ENCODE measurements at regions not wholly inside any gene's neighbourhood (a gene's known extent, or its start where the extent isn't known, plus 50 kb on each side); places are given as distances from the start of the nearest gene placed in this dataset.

- intact Hi-C loops (cut with micrococcal nuclease; ENCODE audit: unreplicated experiment), result no loop called here
- Histone ChIP-seq H3K79me2 (ENCODE audit: insufficient read depth, low read depth, low read length) (no peaks in the 10 kb centered on the region), H3K27ac (ENCODE audit: low read depth, low read length, poor library complexity, severe bottlenecking) (no peak overlapping the region), H4K20me1 (ENCODE audit: insufficient read depth, low read length) (no peaks in the 10 kb centered on the region), H3K36me3 (ENCODE audit: insufficient read depth, low read length) (no peaks in the 10 kb centered on the region), H2AFZ (ENCODE audit: low read length) (no peak overlapping the region), H3K4me2 (ENCODE audit: low read length) (no peak overlapping the region), H3K9me2 (ENCODE audit: insufficient read depth, low read length) (no peaks in the 10 kb centered on the region), H3K4me3 (ENCODE audit: low read depth, low read length, poor library complexity, severe bottlenecking) (no peak overlapping the region), H3K9me3 (ENCODE audit: low read length) (no peaks in the 10 kb centered on the region), H3K4me1 (ENCODE audit: insufficient read depth, low read length, poor library complexity, severe bottlenecking) (no peaks in the 10 kb centered on the region)
- DNase-seq (ENCODE audit: low spot score), result no peak
- ChIA-PET CTCF (ENCODE audit: unreplicated experiment) (no interaction called here), POLR2A (no interaction called here)
- BruUV-seq (replicated peaks), result no TSS peak
- no peak for TF ChIP-seq EZH2phosphoT487 (IDR thresholded peaks at IDR 0.05; ENCODE audit: borderline replicate concordance, low read depth, low read length)
These were observed 159.2 kb upstream of the SFRP2 start for GRCh38 chr4:153948041-153948440.

GRCh38 chr4:153947124-153947523 lies 158.2 kb upstream of the SFRP2 start:
- BruUV-seq (replicated peaks), result no TSS peak
- intact Hi-C loops (cut with micrococcal nuclease; ENCODE audit: unreplicated experiment), result no loop called here

GRCh38 chr4:153945704-153946103 lies 156.8 kb upstream of the SFRP2 start:
- H3K9me2 ChIP-seq (ENCODE audit: insufficient read depth, low read length), result no peaks in the 10 kb centered on the region
- TF ChIP-seq CTCF (conservative IDR thresholded peaks at IDR 0.05; ENCODE audit: low read length) (no peak), EZH2phosphoT487 (IDR thresholded peaks at IDR 0.05; ENCODE audit: borderline replicate concordance, low read depth, low read length) (no peak)
- BruUV-seq (replicated peaks), result no TSS peak
- no peaks in the 10 kb centered on the region for H3K4me1 ChIP-seq (ENCODE audit: insufficient read depth, low read length, poor library complexity, severe bottlenecking)
- no peaks in the 10 kb centered on the region for H3K79me2 ChIP-seq (ENCODE audit: insufficient read depth, low read depth, low read length)
- intact Hi-C loops (cut with micrococcal nuclease; ENCODE audit: unreplicated experiment), result no loop called here
- no peak for DNase-seq (ENCODE audit: low spot score)
- no peak overlapping the region for H3K4me3 ChIP-seq (ENCODE audit: low read depth, low read length, poor library complexity, severe bottlenecking)
- H3K9me3 ChIP-seq (ENCODE audit: low read length), result no peaks in the 10 kb centered on the region
- H3K4me2 ChIP-seq (ENCODE audit: low read length), result no peak overlapping the region
- no peak overlapping the region for H3K27ac ChIP-seq (ENCODE audit: low read depth, low read length, poor library complexity, severe bottlenecking)
- no peaks in the 10 kb centered on the region for H3K36me3 ChIP-seq (ENCODE audit: insufficient read depth, low read length)
- ChIA-PET CTCF (ENCODE audit: unreplicated experiment) (no interaction called here), POLR2A (no interaction called here)
- H2AFZ ChIP-seq (ENCODE audit: low read length), result no peak overlapping the region
- no peaks in the 10 kb centered on the region for H4K20me1 ChIP-seq (ENCODE audit: insufficient read depth, low read length)

More at GRCh38 chr4:153947124-153947523, 158.2 kb upstream of the SFRP2 start:
- Histone ChIP-seq H3K4me2 (ENCODE audit: low read length) (no peak overlapping the region), H3K4me3 (ENCODE audit: low read depth, low read length, poor library complexity, severe bottlenecking) (no peak overlapping the region), H3K9me3 (ENCODE audit: low read length) (no peaks in the 10 kb centered on the region), H3K36me3 (ENCODE audit: insufficient read depth, low read length) (no peaks in the 10 kb centered on the region), H2AFZ (ENCODE audit: low read length) (no peak overlapping the region), H4K20me1 (ENCODE audit: insufficient read depth, low read length) (no peaks in the 10 kb centered on the region), H3K4me1 (ENCODE audit: insufficient read depth, low read length, poor library complexity, severe bottlenecking) (no peaks in the 10 kb centered on the region), H3K9me2 (ENCODE audit: insufficient read depth, low read length) (no peaks in the 10 kb centered on the region), H3K27ac (ENCODE audit: low read depth, low read length, poor library complexity, severe bottlenecking) (no peak overlapping the region), H3K79me2 (ENCODE audit: insufficient read depth, low read depth, low read length) (no peaks in the 10 kb centered on the region)
- no peak for DNase-seq (ENCODE audit: low spot score)
- ChIA-PET CTCF (ENCODE audit: unreplicated experiment) (no interaction called here), POLR2A (no interaction called here)
- TF ChIP-seq EZH2phosphoT487 (IDR thresholded peaks at IDR 0.05; ENCODE audit: borderline replicate concordance, low read depth, low read length) (no peak), CTCF (conservative IDR thresholded peaks at IDR 0.05; ENCODE audit: low read length) (no peak)

Measured in OCI-LY7 (cell line).